ENCODE measurements at regions not wholly inside any gene's neighbourhood (a gene's known extent, or its start where the extent isn't known, plus 50 kb on each side); places are given as distances from the start of the nearest gene placed in this dataset.

DNA sequence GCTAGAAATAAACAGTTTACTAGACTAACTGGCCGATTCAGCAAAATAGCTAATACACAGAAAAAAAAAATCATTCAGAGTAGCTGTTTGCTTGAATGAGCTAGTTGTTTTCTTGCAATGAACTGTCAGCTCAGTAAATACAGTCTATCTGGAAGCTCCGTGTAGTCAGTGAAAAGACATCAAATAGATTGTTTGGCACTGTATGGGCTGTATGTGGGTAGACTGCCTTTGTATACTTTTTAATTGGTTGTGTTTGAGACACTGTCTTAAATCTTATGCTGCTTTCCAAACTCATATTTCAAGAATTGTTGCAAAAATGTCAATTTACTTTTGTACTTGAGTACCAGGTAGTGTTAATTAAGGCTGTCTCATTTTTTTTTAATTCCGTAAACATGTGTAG, 61.6 kb upstream of the GPR174 start:
- TF ChIP-seq, protein P1, sequence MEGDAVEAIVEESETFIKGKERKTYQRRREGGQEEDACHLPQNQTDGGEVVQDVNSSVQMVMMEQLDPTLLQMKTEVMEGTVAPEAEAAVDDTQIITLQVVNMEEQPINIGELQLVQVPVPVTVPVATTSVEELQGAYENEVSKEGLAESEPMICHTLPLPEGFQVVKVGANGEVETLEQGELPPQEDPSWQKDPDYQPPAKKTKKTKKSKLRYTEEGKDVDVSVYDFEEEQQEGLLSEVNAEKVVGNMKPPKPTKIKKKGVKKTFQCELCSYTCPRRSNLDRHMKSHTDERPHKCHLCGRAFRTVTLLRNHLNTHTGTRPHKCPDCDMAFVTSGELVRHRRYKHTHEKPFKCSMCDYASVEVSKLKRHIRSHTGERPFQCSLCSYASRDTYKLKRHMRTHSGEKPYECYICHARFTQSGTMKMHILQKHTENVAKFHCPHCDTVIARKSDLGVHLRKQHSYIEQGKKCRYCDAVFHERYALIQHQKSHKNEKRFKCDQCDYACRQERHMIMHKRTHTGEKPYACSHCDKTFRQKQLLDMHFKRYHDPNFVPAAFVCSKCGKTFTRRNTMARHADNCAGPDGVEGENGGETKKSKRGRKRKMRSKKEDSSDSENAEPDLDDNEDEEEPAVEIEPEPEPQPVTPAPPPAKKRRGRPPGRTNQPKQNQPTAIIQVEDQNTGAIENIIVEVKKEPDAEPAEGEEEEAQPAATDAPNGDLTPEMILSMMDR (IDR thresholded peaks at IDR 0.05; ENCODE audit: low read depth, low read length, missing input control), result no peak
- TF ChIP-seq JUND (IDR thresholded peaks at IDR 0.05), result no peak
- TF ChIP-seq, protein P2, sequence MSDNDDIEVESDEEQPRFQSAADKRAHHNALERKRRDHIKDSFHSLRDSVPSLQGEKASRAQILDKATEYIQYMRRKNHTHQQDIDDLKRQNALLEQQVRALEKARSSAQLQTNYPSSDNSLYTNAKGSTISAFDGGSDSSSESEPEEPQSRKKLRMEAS (IDR thresholded peaks at IDR 0.05), result no peak
- TF ChIP-seq, protein P3, sequence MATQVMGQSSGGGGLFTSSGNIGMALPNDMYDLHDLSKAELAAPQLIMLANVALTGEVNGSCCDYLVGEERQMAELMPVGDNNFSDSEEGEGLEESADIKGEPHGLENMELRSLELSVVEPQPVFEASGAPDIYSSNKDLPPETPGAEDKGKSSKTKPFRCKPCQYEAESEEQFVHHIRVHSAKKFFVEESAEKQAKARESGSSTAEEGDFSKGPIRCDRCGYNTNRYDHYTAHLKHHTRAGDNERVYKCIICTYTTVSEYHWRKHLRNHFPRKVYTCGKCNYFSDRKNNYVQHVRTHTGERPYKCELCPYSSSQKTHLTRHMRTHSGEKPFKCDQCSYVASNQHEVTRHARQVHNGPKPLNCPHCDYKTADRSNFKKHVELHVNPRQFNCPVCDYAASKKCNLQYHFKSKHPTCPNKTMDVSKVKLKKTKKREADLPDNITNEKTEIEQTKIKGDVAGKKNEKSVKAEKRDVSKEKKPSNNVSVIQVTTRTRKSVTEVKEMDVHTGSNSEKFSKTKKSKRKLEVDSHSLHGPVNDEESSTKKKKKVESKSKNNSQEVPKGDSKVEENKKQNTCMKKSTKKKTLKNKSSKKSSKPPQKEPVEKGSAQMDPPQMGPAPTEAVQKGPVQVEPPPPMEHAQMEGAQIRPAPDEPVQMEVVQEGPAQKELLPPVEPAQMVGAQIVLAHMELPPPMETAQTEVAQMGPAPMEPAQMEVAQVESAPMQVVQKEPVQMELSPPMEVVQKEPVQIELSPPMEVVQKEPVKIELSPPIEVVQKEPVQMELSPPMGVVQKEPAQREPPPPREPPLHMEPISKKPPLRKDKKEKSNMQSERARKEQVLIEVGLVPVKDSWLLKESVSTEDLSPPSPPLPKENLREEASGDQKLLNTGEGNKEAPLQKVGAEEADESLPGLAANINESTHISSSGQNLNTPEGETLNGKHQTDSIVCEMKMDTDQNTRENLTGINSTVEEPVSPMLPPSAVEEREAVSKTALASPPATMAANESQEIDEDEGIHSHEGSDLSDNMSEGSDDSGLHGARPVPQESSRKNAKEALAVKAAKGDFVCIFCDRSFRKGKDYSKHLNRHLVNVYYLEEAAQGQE (IDR thresholded peaks at IDR 0.05), result no peak
- TF ChIP-seq EGR1 (IDR thresholded peaks at IDR 0.05; ENCODE audit: low read depth in 2 of 2), result no peak
- TF ChIP-seq TAF1 (conservative IDR thresholded peaks at IDR 0.05), result no peak
- no peak for TF ChIP-seq RAD21 (IDR thresholded peaks at IDR 0.05)
- no peak for TF ChIP-seq SP1 (IDR thresholded peaks at IDR 0.05)
- TF ChIP-seq FOXA1 (IDR thresholded peaks at IDR 0.05), result no peak
